Ovary (tissue), 3 donors: ENCODE measurements at regions not wholly inside any gene's neighbourhood (a gene's known extent, or its start where the extent isn't known, plus 50 kb on each side); places are given as distances from the start of the nearest gene placed in this dataset.

Experiments
- CTCF ChIP-seq, 3 donors: fragments of 450-650 bp in 2 of 3; fragments of 200-600 bp in 1 of 3; IDR thresholded peaks; one replicate each; pipeline versions ENCODE4 v1.5.1 to v1.8.0; 2016 to 2022; ENCODE audit warnings: antibody characterized with exemption in 3 of 3, mild to moderate bottlenecking in 1 of 3
- POLR2A ChIP-seq: fragments of 450-650 bp; IDR thresholded peaks from one replicate; pipeline ENCODE4 v1.6.1; 2017; ENCODE audit warnings: antibody characterized with exemption, mild to moderate bottlenecking, moderate library complexity
- donor health status: DM: no; HTN: no; CAD: no.

GRCh38 chr6:22409486-22409885, 112.7 kb upstream of the PRL start:
- TF ChIP-seq CTCF (IDR thresholded peaks at IDR 0.05) (no peak), POLR2A (no peak)
